Ascending aorta (tissue), 2 donors: ENCODE measurements at regions not wholly inside any gene's neighbourhood (a gene's known extent, or its start where the extent isn't known, plus 50 kb on each side); places are given as distances from the start of the nearest gene placed in this dataset.
A peak's percentile ranks its signal among the peaks of the same experiment; 100 is the strongest.

Experiments
- DNase-seq, 2 donors: peaks; one replicate each; pipeline ENCODE4 v3.0.0-alpha.2; 2019; ENCODE audit warnings: low spot score in 2 of 2
- H3K27ac ChIP-seq, 2 donors: fragments of 200-600 bp; sonication (generic); one replicate each; pipeline ENCODE4 v1.5.1; 2016 to 2017; ENCODE audit warnings: mild to moderate bottlenecking in 1 of 2
- H3K27me3 ChIP-seq: fragments of 200-600 bp; sonication (generic); one replicate; pipeline ENCODE4 v1.5.1; 2017
- H3K36me3 ChIP-seq, 2 donors: fragments of 200-600 bp; sonication (generic); one replicate each; pipeline ENCODE4 v1.5.1; 2016
- H3K4me1 ChIP-seq, 2 donors: fragments of 200-600 bp; sonication (generic); one replicate each; pipeline ENCODE4 v1.5.1; 2016 to 2017; ENCODE audit warnings: mild to moderate bottlenecking in 1 of 2
- H3K4me3 ChIP-seq, 2 donors: fragments of 200-600 bp; sonication (generic); one replicate each; pipeline ENCODE4 v1.5.1; 2016 to 2017; ENCODE audit warnings: mild to moderate bottlenecking in 1 of 2
- H3K9me3 ChIP-seq, 2 donors: fragments of 200-600 bp; sonication (generic); one replicate each; pipeline ENCODE4 v1.5.1; 2016
- CTCF ChIP-seq, 3 experiments: fragments of 200-600 bp in 2 of 3; fragments of 450-650 bp in 1 of 3; sonication (generic) in 2 of 3; IDR thresholded peaks; one replicate each; pipeline ENCODE4 v1.5.1; 2016 to 2019; ENCODE audit warnings: antibody characterized with exemption in 3 of 3, mild to moderate bottlenecking in 1 of 3, moderate library complexity in 1 of 3
- intact Hi-C: fragments of 100-400 bp; cut with DNase I; formaldehyde crosslinking; loops from one replicate; pipeline ENCODE4 v1.15.1; 2023

GRCh38 chr3:118227191-118227590, 807.5 kb downstream of the IGSF11 start:
- no peaks in the 10 kb centered on the region for H3K27me3 ChIP-seq
- intact Hi-C loops = no loop called here
- H3K4me3 ChIP-seq = no peak overlapping the region
- no peak overlapping the region for H3K27ac ChIP-seq
- no peaks in the 10 kb centered on the region for H3K36me3 ChIP-seq
- no peak for TF ChIP-seq CTCF (IDR thresholded peaks at IDR 0.05)
- no peak for DNase-seq
- H3K9me3 ChIP-seq = no peaks in the 10 kb centered on the region
- H3K4me1 ChIP-seq = no peaks in the 10 kb centered on the region

- Histone ChIP-seq H3K4me1 (no peaks in the 10 kb centered on the region), H3K27ac (no peak overlapping the region), H3K36me3 (no peaks in the 10 kb centered on the region), H3K9me3 (no peaks in the 10 kb centered on the region), H3K27me3 (no peaks in the 10 kb centered on the region), H3K4me3 (no peak overlapping the region)
- no peak for DNase-seq
- TF ChIP-seq CTCF (IDR thresholded peaks at IDR 0.05) = no peak
- intact Hi-C loops = no loop called here
Measured at GRCh38 chr3:118228151-118228550, 806.5 kb downstream of the IGSF11 start.

DNA sequence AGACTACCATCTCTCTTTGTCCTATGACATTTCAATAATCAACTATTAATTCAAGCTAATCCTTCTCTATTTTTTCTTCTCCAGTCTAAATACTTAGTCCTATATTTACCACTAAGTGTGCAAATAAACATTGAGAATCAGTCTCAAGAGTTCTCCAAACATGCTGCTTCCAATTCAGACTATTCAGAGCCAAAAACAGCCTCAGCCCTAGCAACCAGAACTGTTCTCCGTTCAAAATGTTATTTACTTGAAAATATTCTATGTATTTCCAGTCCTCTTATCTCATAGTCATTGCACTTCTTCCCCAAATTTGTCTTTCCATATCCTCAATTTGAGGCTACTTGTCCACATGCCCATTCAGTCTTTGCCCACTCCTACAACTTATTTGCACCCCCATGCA, 805.5 kb downstream of the IGSF11 start:
- Histone ChIP-seq H3K36me3 (no peaks in the 10 kb centered on the region), H3K27ac (no peak overlapping the region), H3K27me3 (no peaks in the 10 kb centered on the region), H3K9me3 (no peaks in the 10 kb centered on the region), H3K4me3 (no peak overlapping the region), H3K4me1 (no peaks in the 10 kb centered on the region)
- TF ChIP-seq CTCF (IDR thresholded peaks at IDR 0.05) = no peak
- intact Hi-C loops = no loop called here
- no peak for DNase-seq

GRCh38 chr3:118231578-118231977, 803.1 kb downstream of the IGSF11 start:
- intact Hi-C loops = no loop called here
- no peak overlapping the region for H3K4me3 ChIP-seq
- H3K36me3 ChIP-seq = no peaks in the 10 kb centered on the region
- H3K27ac ChIP-seq = no peak overlapping the region
- DNase-seq = no peak
- no peaks in the 10 kb centered on the region for H3K9me3 ChIP-seq
- H3K4me1 ChIP-seq = no peaks in the 10 kb centered on the region
- TF ChIP-seq CTCF (IDR thresholded peaks at IDR 0.05) = no peak
- no peaks in the 10 kb centered on the region for H3K27me3 ChIP-seq

- Histone ChIP-seq H3K27me3 (no peaks in the 10 kb centered on the region), H3K4me3 (no peak overlapping the region), H3K4me1 (no peaks in the 10 kb centered on the region), H3K36me3 (no peaks in the 10 kb centered on the region), H3K27ac (no peak overlapping the region), H3K9me3 (no peaks in the 10 kb centered on the region)
- peak in 1 of 2 donors; percentile 62 for DNase-seq
- no peak for TF ChIP-seq CTCF (IDR thresholded peaks at IDR 0.05)
- intact Hi-C loops = no loop called here
Measured at GRCh38 chr3:118239253-118239652, 795.4 kb downstream of the IGSF11 start.

- intact Hi-C loops = no loop called here
- no peak overlapping the region for H3K4me3 ChIP-seq
- no peak for TF ChIP-seq CTCF (IDR thresholded peaks at IDR 0.05)
- no peaks in the 10 kb centered on the region for H3K4me1 ChIP-seq
- H3K36me3 ChIP-seq = no peaks in the 10 kb centered on the region
- H3K27ac ChIP-seq = no peak overlapping the region
- H3K27me3 ChIP-seq = no peaks in the 10 kb centered on the region
- no peak for DNase-seq
- no peaks in the 10 kb centered on the region for H3K9me3 ChIP-seq
Measured at GRCh38 chr3:118244761-118245160, 789.9 kb downstream of the IGSF11 start.
